ENCODE measurements at regions not wholly inside any gene's neighbourhood (a gene's known extent, or its start where the extent isn't known, plus 50 kb on each side); places are given as distances from the start of the nearest gene placed in this dataset.

DNA sequence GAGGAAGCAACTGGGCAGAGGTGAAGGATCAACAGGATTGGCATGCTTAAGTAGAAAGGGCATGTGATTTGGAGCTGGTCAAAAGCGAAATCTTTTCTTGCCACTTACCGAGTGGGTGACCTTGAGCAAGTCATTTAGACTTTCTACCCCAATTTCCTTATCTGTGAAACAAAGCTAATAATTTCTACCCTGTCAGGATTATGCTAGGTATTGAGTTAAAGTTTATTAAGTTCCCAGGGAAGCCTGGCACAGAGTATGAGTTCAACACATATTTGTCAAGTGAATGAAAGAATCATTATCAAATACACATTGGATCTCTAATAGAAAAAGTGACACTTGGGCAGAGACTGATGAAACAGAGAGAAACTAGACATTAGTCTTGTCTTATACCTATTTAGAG is 66.4 kb upstream of the FRMD4B start:
- Histone ChIP-seq H3K9me2 (no peaks in the 10 kb centered on the region), H4K20me1 (ENCODE audit: insufficient read depth) (no peaks in the 10 kb centered on the region), H3K27ac (ENCODE audit: low read depth in 2 of 2, low read length in 1 of 2) (peak overlapping the region in 1 of 2 experiments; percentile 94; a peak in 2 of 4 replicates), H3K4me3 (ENCODE audit: low read depth in 2 of 2, low read length in 1 of 2) (no peak overlapping the region), H3K9me3 (no peaks in the 10 kb centered on the region), H3K36me3 (replicated peaks in 1 of 2; ENCODE audit: control insufficient read depth in 1 of 2, insufficient read depth in 2 of 2, low read length in 1 of 2) (no peaks in the 10 kb centered on the region), H3K4me1 (ENCODE audit: control insufficient read depth in 1 of 2, insufficient read depth in 2 of 2, low read depth in 1 of 2, low read length in 1 of 2) (peaks cover 0 to 36% of the 10 kb centered on the region in 2 experiments; a peak in 2 of 4 replicates), H3K9ac (no peak overlapping the region), H3K79me2 (ENCODE audit: insufficient read depth) (no peaks in the 10 kb centered on the region), H3K4me2 (no peak overlapping the region), H3K27me3 (ENCODE audit: insufficient read depth) (no peaks in the 10 kb centered on the region), H3F3A (replicated peaks; ENCODE audit: insufficient read depth) (no peaks in the 10 kb centered on the region), H2AFZ (ENCODE audit: low read depth) (no peak overlapping the region)
- CTCF ChIA-PET, result interaction anchor here (0.5 to 3.9 kb wide), 25 partner anchors 11 to 1059 kb away, joined by 3 to 40 read pairs (median 5); no protein-coding TSS in a partner anchor
- TF ChIP-seq ELF1 (IDR thresholded peaks at IDR 0.05) (no peak), TCF12 (IDR thresholded peaks at IDR 0.05) (no peak), REST (IDR thresholded peaks at IDR 0.05; ENCODE audit: low read depth, low read length) (no peak), SIN3A (IDR thresholded peaks at IDR 0.05; ENCODE audit: borderline replicate concordance, low read depth, low read length) (no peak)
- POLR2A ChIA-PET, result interaction anchor here (1.2 to 1.9 kb wide), 3 partner anchors 18 to 219 kb away, joined by 3 to 6 read pairs (median 5); no protein-coding TSS in a partner anchor
- WGBS (ENCODE audit: low lambda C conversion rate), result 60% methylated on average over 2 of the region's 2 CpGs
- DNase-seq, result no peak

- DNase-seq, result peak; percentile 78
- Histone ChIP-seq H3F3A (replicated peaks; ENCODE audit: insufficient read depth) (no peaks in the 10 kb centered on the region), H3K9me3 (no peaks in the 10 kb centered on the region), H4K20me1 (ENCODE audit: insufficient read depth) (no peaks in the 10 kb centered on the region), H3K9ac (no peak overlapping the region), H2AFZ (ENCODE audit: low read depth) (no peak overlapping the region), H3K4me2 (no peak overlapping the region), H3K36me3 (replicated peaks in 1 of 2; ENCODE audit: control insufficient read depth in 1 of 2, insufficient read depth in 2 of 2, low read length in 1 of 2) (no peaks in the 10 kb centered on the region), H3K4me1 (ENCODE audit: control insufficient read depth in 1 of 2, insufficient read depth in 2 of 2, low read depth in 1 of 2, low read length in 1 of 2) (peaks cover 0 to 36% of the 10 kb centered on the region in 2 experiments; a peak in 2 of 4 replicates), H3K27me3 (ENCODE audit: insufficient read depth) (no peaks in the 10 kb centered on the region), H3K79me2 (ENCODE audit: insufficient read depth) (no peaks in the 10 kb centered on the region), H3K4me3 (ENCODE audit: low read depth in 2 of 2, low read length in 1 of 2) (no peak overlapping the region), H3K9me2 (no peaks in the 10 kb centered on the region), H3K27ac (ENCODE audit: low read depth in 2 of 2, low read length in 1 of 2) (peak overlapping the region in 1 of 2 experiments; percentile 94; a peak in 2 of 4 replicates)
- ChIA-PET CTCF (interaction anchor here (0.5 to 3.9 kb wide), 32 partner anchors 10 to 1060 kb away, joined by 3 to 40 read pairs (median 4); no protein-coding TSS in a partner anchor), POLR2A (interaction anchor here (0.9 to 1.9 kb wide), 6 partner anchors 10 to 220 kb away, joined by 3 to 6 read pairs (median 4); no protein-coding TSS in a partner anchor)
- TF ChIP-seq, protein P1, sequence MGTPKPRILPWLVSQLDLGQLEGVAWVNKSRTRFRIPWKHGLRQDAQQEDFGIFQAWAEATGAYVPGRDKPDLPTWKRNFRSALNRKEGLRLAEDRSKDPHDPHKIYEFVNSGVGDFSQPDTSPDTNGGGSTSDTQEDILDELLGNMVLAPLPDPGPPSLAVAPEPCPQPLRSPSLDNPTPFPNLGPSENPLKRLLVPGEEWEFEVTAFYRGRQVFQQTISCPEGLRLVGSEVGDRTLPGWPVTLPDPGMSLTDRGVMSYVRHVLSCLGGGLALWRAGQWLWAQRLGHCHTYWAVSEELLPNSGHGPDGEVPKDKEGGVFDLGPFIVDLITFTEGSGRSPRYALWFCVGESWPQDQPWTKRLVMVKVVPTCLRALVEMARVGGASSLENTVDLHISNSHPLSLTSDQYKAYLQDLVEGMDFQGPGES (IDR thresholded peaks at IDR 0.05; ENCODE audit: low read depth, low read length), result no peak
- TF ChIP-seq, protein P2, sequence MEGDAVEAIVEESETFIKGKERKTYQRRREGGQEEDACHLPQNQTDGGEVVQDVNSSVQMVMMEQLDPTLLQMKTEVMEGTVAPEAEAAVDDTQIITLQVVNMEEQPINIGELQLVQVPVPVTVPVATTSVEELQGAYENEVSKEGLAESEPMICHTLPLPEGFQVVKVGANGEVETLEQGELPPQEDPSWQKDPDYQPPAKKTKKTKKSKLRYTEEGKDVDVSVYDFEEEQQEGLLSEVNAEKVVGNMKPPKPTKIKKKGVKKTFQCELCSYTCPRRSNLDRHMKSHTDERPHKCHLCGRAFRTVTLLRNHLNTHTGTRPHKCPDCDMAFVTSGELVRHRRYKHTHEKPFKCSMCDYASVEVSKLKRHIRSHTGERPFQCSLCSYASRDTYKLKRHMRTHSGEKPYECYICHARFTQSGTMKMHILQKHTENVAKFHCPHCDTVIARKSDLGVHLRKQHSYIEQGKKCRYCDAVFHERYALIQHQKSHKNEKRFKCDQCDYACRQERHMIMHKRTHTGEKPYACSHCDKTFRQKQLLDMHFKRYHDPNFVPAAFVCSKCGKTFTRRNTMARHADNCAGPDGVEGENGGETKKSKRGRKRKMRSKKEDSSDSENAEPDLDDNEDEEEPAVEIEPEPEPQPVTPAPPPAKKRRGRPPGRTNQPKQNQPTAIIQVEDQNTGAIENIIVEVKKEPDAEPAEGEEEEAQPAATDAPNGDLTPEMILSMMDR (IDR thresholded peaks at IDR 0.05), result peak; percentile 45
- peak; percentile 81 for TF ChIP-seq FOXJ3 (CRISPR knock-in tag; IDR thresholded peaks at IDR 0.05)
- TF ChIP-seq USF2 (IDR thresholded peaks at IDR 0.05; ENCODE audit: borderline replicate concordance, low read depth, low read length), result no peak
- no peak for TF ChIP-seq MEF2A (IDR thresholded peaks at IDR 0.05; ENCODE audit: borderline replicate concordance, low read depth)
- TF ChIP-seq FOXM1 (IDR thresholded peaks at IDR 0.05; ENCODE audit: low read depth), result no peak
- no peak for TF ChIP-seq FOSL2 (IDR thresholded peaks at IDR 0.05; ENCODE audit: borderline replicate concordance, low read depth)
- TF ChIP-seq TEAD4 (IDR thresholded peaks at IDR 0.05; ENCODE audit: borderline replicate concordance, insufficient read depth), result no peak
- TF ChIP-seq RFX5 (IDR thresholded peaks at IDR 0.05; ENCODE audit: low read length), result peak; percentile 84
- TF ChIP-seq NRF1 (IDR thresholded peaks at IDR 0.05; ENCODE audit: low read depth, low read length), result no peak
- peak; percentile 65 for TF ChIP-seq TCF12 (IDR thresholded peaks at IDR 0.05)
- TF ChIP-seq GATA2 (CRISPR knock-in tag; IDR thresholded peaks at IDR 0.05), result peak; percentile 94
- peak; percentile 48; the same call in 1 of the 2 replicates for TF ChIP-seq SMC3 (IDR thresholded peaks at IDR 0.05; ENCODE audit: low read depth, low read length)
- TF ChIP-seq YY1 (IDR thresholded peaks at IDR 0.05; ENCODE audit: low read depth), result no peak
- TF ChIP-seq RAD21 (IDR thresholded peaks at IDR 0.05; ENCODE audit: low read length), result peak; percentile 76
- no peak for TF ChIP-seq TAF1 (IDR thresholded peaks at IDR 0.05; ENCODE audit: borderline replicate concordance, low read depth, low read length)
- TF ChIP-seq, protein P3, sequence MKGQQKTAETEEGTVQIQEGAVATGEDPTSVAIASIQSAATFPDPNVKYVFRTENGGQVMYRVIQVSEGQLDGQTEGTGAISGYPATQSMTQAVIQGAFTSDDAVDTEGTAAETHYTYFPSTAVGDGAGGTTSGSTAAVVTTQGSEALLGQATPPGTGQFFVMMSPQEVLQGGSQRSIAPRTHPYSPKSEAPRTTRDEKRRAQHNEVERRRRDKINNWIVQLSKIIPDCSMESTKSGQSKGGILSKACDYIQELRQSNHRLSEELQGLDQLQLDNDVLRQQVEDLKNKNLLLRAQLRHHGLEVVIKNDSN (IDR thresholded peaks at IDR 0.05; ENCODE audit: borderline replicate concordance, low read depth), result no peak
These were observed 65.7 kb upstream of the FRMD4B start for GRCh38 chr3:69451594-69451993.

Data from SK-N-SH (cell line).